IMR-90 (cell line): ENCODE measurements at regions not wholly inside any gene's neighbourhood (a gene's known extent, or its start where the extent isn't known, plus 50 kb on each side); places are given as distances from the start of the nearest gene placed in this dataset.

Source experiments
- ATAC-seq: fragments of 200-7000 bp; cut with Tn5 transposase; 2 replicates; pipeline ENCODE4 v1.9.1; 2020; ENCODE audit warnings: low read depth, mild to moderate bottlenecking, moderate library complexity
- BruUV-seq: library from RNA; stranded (reverse); fragments of 400-500 nt; replicated peaks from 2 replicates; lab custom pipeline; 2021; lab: Mats Ljungman, UMichigan
- CTCF ChIA-PET: fragments of 300-600 bp; formaldehyde crosslinking; extraction: SDS; loops from one replicate; lab custom pipeline; 2021; ENCODE audit warnings: antibody characterized with exemption; lab: Yijun Ruan, JAX
- POLR2A ChIA-PET: fragments of 300-600 bp; sonication (Branson Sonifier 250); formaldehyde crosslinking; loops from one replicate; lab custom pipeline; 2022; ENCODE audit warnings: antibody characterized with exemption; ENCODE audit not compliant: unreplicated experiment; lab: Charles Lee
- DNase-seq: peaks from one replicate; pipeline ENCODE4 v3.0.0; 2013
- H2AFZ ChIP-seq: replicated peaks from 2 replicates; pipeline ENCODE3; 2013; ENCODE audit warnings: low read length, mild to moderate bottlenecking; ENCODE audit not compliant: poor library complexity
- H2AK5ac ChIP-seq: 2 replicates; pipeline ENCODE4 v1.6.1; 2013; ENCODE audit warnings: low read depth, low read length, inconsistent platforms
- H2AK9ac ChIP-seq: replicated peaks from 2 replicates; pipeline ENCODE3; 2013; ENCODE audit warnings: mild to moderate bottlenecking, low read depth, low read length, moderate library complexity; ENCODE audit not compliant: poor library complexity
- H2BK120ac ChIP-seq: 2 replicates; pipeline ENCODE4 v1.6.1; 2013; ENCODE audit warnings: low read depth, low read length, inconsistent platforms
- H2BK15ac ChIP-seq: 3 replicates; pipeline ENCODE4 v1.6.1; 2013; ENCODE audit warnings: low read depth, low read length, inconsistent platforms
- H2BK20ac ChIP-seq: 2 replicates; pipeline ENCODE4 v1.6.1; 2013; ENCODE audit warnings: low read depth, mild to moderate bottlenecking, inconsistent platforms, low read length, moderate library complexity
- H2BK5ac ChIP-seq: 2 replicates; pipeline ENCODE4 v1.6.1; 2013; ENCODE audit warnings: mild to moderate bottlenecking, low read depth, low read length, inconsistent platforms; ENCODE audit not compliant: poor library complexity, severe bottlenecking
- H3K14ac ChIP-seq: replicated peaks from 2 replicates; pipeline ENCODE4 v1.6.1; 2013; ENCODE audit warnings: low read depth, low read length, inconsistent platforms
- H3K18ac ChIP-seq: 2 replicates; pipeline ENCODE4 v1.6.1; 2013; ENCODE audit warnings: low read depth, low read length, control low read depth
- H3K23ac ChIP-seq: 2 replicates; pipeline ENCODE4 v1.6.1; 2013; ENCODE audit warnings: low read depth, low read length, inconsistent platforms
- H3K27ac ChIP-seq: 2 replicates; pipeline ENCODE4 v1.5.1; 2013; ENCODE audit warnings: mild to moderate bottlenecking, control low read depth, low read length; ENCODE audit not compliant: insufficient read depth
- H3K27me3 ChIP-seq: 2 replicates; pipeline ENCODE4 v1.6.1; 2013; ENCODE audit warnings: low read length; ENCODE audit not compliant: control insufficient read depth, insufficient read depth
- H3K36me3 ChIP-seq: 2 replicates; pipeline ENCODE4 v1.6.1; 2013; ENCODE audit warnings: low read length, mixed read lengths; ENCODE audit not compliant: control insufficient read depth, insufficient read depth
- H3K4ac ChIP-seq: 2 replicates; pipeline ENCODE4 v1.6.1; 2013; ENCODE audit warnings: low read depth, low read length, inconsistent platforms
- H3K4me1 ChIP-seq: 2 replicates; pipeline ENCODE4 v1.6.1; 2013; ENCODE audit warnings: low read length, mixed read lengths; ENCODE audit not compliant: control insufficient read depth, insufficient read depth
- H3K4me2 ChIP-seq: 2 replicates; pipeline ENCODE4 v1.6.1; 2013; ENCODE audit warnings: low read depth, mild to moderate bottlenecking, control low read depth, low read length, moderate library complexity
- H3K4me3 ChIP-seq: 2 replicates; pipeline ENCODE4 v1.5.1; 2013; ENCODE audit warnings: low read depth, mild to moderate bottlenecking, control low read depth, low read length, moderate library complexity; ENCODE audit not compliant: insufficient read depth
- H3K56ac ChIP-seq: 2 replicates; pipeline ENCODE4 v1.6.1; 2013; ENCODE audit warnings: low read length, inconsistent platforms; ENCODE audit not compliant: insufficient read depth; ENCODE audit errors: extremely low read depth
- H3K79me1 ChIP-seq, 2 experiments: 2 replicates each; pipeline ENCODE4 v1.6.1; 2013; ENCODE audit warnings: low read length in 2 of 2, inconsistent platforms in 1 of 2, low read depth in 1 of 2
- H3K9ac ChIP-seq: 2 replicates; pipeline ENCODE4 v1.6.1; 2013; ENCODE audit warnings: low read depth, low read length, control low read depth
- H3K9me1 ChIP-seq: 2 replicates; pipeline ENCODE4 v1.6.1; 2013; ENCODE audit warnings: low read length, inconsistent platforms; ENCODE audit not compliant: insufficient read depth
- H3K9me3 ChIP-seq: 2 replicates; pipeline ENCODE4 v1.6.1; 2013; ENCODE audit warnings: low read length; ENCODE audit not compliant: control insufficient read depth, insufficient read depth
- H4K20me1 ChIP-seq: 2 replicates; pipeline ENCODE4 v1.6.1; 2013; ENCODE audit warnings: low read length, inconsistent platforms; ENCODE audit not compliant: insufficient read depth
- H4K5ac ChIP-seq: 2 replicates; pipeline ENCODE4 v1.6.1; 2013; ENCODE audit warnings: mild to moderate bottlenecking, low read depth, low read length, control low read depth
- H4K8ac ChIP-seq, 2 experiments: 2 replicates each; pipeline ENCODE4 v1.6.1; 2013; ENCODE audit warnings: low read depth in 2 of 2, low read length in 2 of 2, control low read depth in 1 of 2, inconsistent platforms in 1 of 2
- H4K91ac ChIP-seq: 2 replicates; pipeline ENCODE4 v1.6.1; 2013; ENCODE audit warnings: low read depth, low read length, inconsistent platforms; ENCODE audit not compliant: insufficient read depth
- BHLHE40 ChIP-seq: fragments of 150-350 bp; IDR thresholded peaks from 2 replicates; pipeline ENCODE4 v1.6.1; 2016; ENCODE audit warnings: mild to moderate bottlenecking, low read depth, low read length
- CEBPB ChIP-seq: IDR thresholded peaks from 2 replicates; pipeline ENCODE4 v1.6.1; 2012; ENCODE audit warnings: low read depth, low read length, improper control_type of control experiment
- CHD1 ChIP-seq: IDR thresholded peaks from 2 replicates; pipeline ENCODE4 v1.6.1; 2012; ENCODE audit warnings: low read depth, low read length, improper control_type of control experiment
- FOS ChIP-seq: fragments of 150-350 bp; IDR thresholded peaks from 2 replicates; pipeline ENCODE4 v1.6.1; 2016; ENCODE audit warnings: low read depth, low read length
- MAFK ChIP-seq: IDR thresholded peaks from 2 replicates; pipeline ENCODE4 v1.6.1; 2012; ENCODE audit warnings: low read depth, low read length, improper control_type of control experiment
- MAZ ChIP-seq: IDR thresholded peaks from 2 replicates; pipeline ENCODE4 v1.6.1; 2012; ENCODE audit warnings: low read depth, mild to moderate bottlenecking, low read length, improper control_type of control experiment, moderate library complexity, borderline replicate concordance
- MXI1 ChIP-seq: IDR thresholded peaks from 2 replicates; pipeline ENCODE4 v1.6.1; 2012; ENCODE audit warnings: low read depth, mild to moderate bottlenecking, low read length, moderate library complexity, borderline replicate concordance
- NFE2L2 ChIP-seq: fragments of 150-350 bp; IDR thresholded peaks from 2 replicates; pipeline ENCODE4 v1.6.1; 2016; ENCODE audit warnings: low read depth, mild to moderate bottlenecking, low read length
- RAD21 ChIP-seq: IDR thresholded peaks from 2 replicates; pipeline ENCODE4 v1.6.1; 2012; ENCODE audit warnings: low read length, improper control_type of control experiment
- RCOR1 ChIP-seq: IDR thresholded peaks from 2 replicates; pipeline ENCODE4 v1.6.1; 2012; ENCODE audit warnings: mild to moderate bottlenecking, low read length, improper control_type of control experiment; ENCODE audit not compliant: insufficient replicate concordance
- RFX5 ChIP-seq: IDR thresholded peaks from 2 replicates; pipeline ENCODE4 v1.8.0; 2012; ENCODE audit warnings: low read depth, mild to moderate bottlenecking, low read length, moderate library complexity
- SMC3 ChIP-seq: fragments of 150-350 bp; IDR thresholded peaks from 2 replicates; pipeline ENCODE4 v1.6.1; 2016; ENCODE audit warnings: low read depth, mild to moderate bottlenecking, antibody characterized with exemption, low read length, moderate library complexity
- USF2 ChIP-seq: fragments of 150-350 bp; IDR thresholded peaks from 2 replicates; pipeline ENCODE4 v1.6.1; 2017; ENCODE audit warnings: mild to moderate bottlenecking, antibody characterized with exemption, low read length, low read depth
- whole genome bisulfite sequencing, 2 experiments: methylation state at CpG; one replicate each; pipeline versions ENCODE4 v1.1.5 to v1.1.7; 2013; ENCODE audit warnings: missing lambda C conversion rate in 2 of 2; ENCODE audit not compliant: insufficient read length in 1 of 2; ENCODE audit errors: extremely low coverage in 2 of 2; 5-methylcytosine and 5-hydroxymethylcytosine counted together
- dilution Hi-C: fragments of 300-500 bp; cut with HindIII; formaldehyde crosslinking; loops from one replicate; pipeline ENCODE4 v1.14.3; 2018; ENCODE audit warnings: low sequenced_read_pairs; ENCODE audit not compliant: unreplicated experiment
- in situ Hi-C: fragments of 300-500 bp; cut with MboI; formaldehyde crosslinking; loops from 3 replicates; pipeline ENCODE4 v1.14.3; 2019; ENCODE audit warnings: low sequenced_read_pairs, inconsistent platforms, mixed read lengths
- intact Hi-C: fragments of 100-400 bp; cut with micrococcal nuclease; formaldehyde crosslinking; loops from 2 replicates; pipeline ENCODE4 v1.10.0; 2022
- TF ChIP-seq, protein P1 (sequence below): conservative IDR thresholded peaks from 2 replicates; pipeline ENCODE4 v1.5.1; 2012; ENCODE audit warnings: mild to moderate bottlenecking, low read depth, low read length, improper control_type of control experiment

- Histone ChIP-seq H2AK9ac (no peak overlapping the region), H4K20me1 (no peaks in the 10 kb centered on the region), H3K9me1 (no peaks in the 10 kb centered on the region), H2BK120ac (no peak overlapping the region), H3K18ac (no peak overlapping the region), H3K4ac (no peak overlapping the region), H2BK5ac (no peak overlapping the region), H2AFZ (no peak overlapping the region), H3K4me1 (no peaks in the 10 kb centered on the region), H2BK20ac (no peak overlapping the region), H3K56ac (no peak overlapping the region), H2BK15ac (no peak overlapping the region), H3K27me3 (no peaks in the 10 kb centered on the region), H3K23ac (no peak overlapping the region), H3K9ac (no peak overlapping the region), H4K8ac (no peak overlapping the region), H3K4me2 (no peak overlapping the region), H3K36me3 (no peaks in the 10 kb centered on the region), H3K14ac (no peak overlapping the region), H3K4me3 (no peak overlapping the region), H2AK5ac (no peak overlapping the region), H4K91ac (no peak overlapping the region), H3K79me1 (no peaks in the 10 kb centered on the region), H4K5ac (no peak overlapping the region), H3K9me3 (no peaks in the 10 kb centered on the region), H3K27ac (no peak overlapping the region)
- ChIA-PET CTCF (no interaction called here), POLR2A (no interaction called here)
- TF ChIP-seq MAFK (no peak), FOS (no peak), USF2 (no peak), SMC3 (no peak), MXI1 (no peak), RAD21 (no peak), CHD1 (no peak), MAZ (no peak), RCOR1 (no peak), RFX5 (no peak), NFE2L2 (no peak), CEBPB (no peak), BHLHE40 (no peak)
- TF ChIP-seq, protein P1, sequence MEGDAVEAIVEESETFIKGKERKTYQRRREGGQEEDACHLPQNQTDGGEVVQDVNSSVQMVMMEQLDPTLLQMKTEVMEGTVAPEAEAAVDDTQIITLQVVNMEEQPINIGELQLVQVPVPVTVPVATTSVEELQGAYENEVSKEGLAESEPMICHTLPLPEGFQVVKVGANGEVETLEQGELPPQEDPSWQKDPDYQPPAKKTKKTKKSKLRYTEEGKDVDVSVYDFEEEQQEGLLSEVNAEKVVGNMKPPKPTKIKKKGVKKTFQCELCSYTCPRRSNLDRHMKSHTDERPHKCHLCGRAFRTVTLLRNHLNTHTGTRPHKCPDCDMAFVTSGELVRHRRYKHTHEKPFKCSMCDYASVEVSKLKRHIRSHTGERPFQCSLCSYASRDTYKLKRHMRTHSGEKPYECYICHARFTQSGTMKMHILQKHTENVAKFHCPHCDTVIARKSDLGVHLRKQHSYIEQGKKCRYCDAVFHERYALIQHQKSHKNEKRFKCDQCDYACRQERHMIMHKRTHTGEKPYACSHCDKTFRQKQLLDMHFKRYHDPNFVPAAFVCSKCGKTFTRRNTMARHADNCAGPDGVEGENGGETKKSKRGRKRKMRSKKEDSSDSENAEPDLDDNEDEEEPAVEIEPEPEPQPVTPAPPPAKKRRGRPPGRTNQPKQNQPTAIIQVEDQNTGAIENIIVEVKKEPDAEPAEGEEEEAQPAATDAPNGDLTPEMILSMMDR = no peak
- no TSS peak for BruUV-seq
- 83% methylated on average over 1 of the region's 5 CpGs; no CpG with 5 or more reads in 1 of the 2 experiments for WGBS, 2 experiments
- intact Hi-C loops (no loop called here), in situ Hi-C loops (no loop called here), dilution Hi-C loops (no loop called here)
- ATAC-seq = no peak
- no peak for DNase-seq
Observed at GRCh38 chr2:40962026-40962425, 510.1 kb upstream of the SLC8A1 start.
